SH-SY5Y (cell line): ENCODE measurements at regions not wholly inside any gene's neighbourhood (a gene's known extent, or its start where the extent isn't known, plus 50 kb on each side); places are given as distances from the start of the nearest gene placed in this dataset.

Experiments used
- GATA2 ChIP-seq: IDR thresholded peaks from 2 replicates; pipeline ENCODE4 v1.6.1; 2011; ENCODE audit warnings: mild to moderate bottlenecking, low read depth, low read length
- GATA3 ChIP-seq: IDR thresholded peaks from 2 replicates; pipeline ENCODE4 v1.6.1; 2011; ENCODE audit warnings: low read depth, mild to moderate bottlenecking, low read length, moderate library complexity

- no peak for TF ChIP-seq GATA2
- TF ChIP-seq GATA3 = no peak
Measured at GRCh38 chr14:66137081-66137480, 349.1 kb upstream of the CCDC196 start.
